SK-N-SH treated with all-trans-retinoic acid at 6 μM for 48 hours (cell line): ENCODE measurements at regions not wholly inside any gene's neighbourhood (a gene's known extent, or its start where the extent isn't known, plus 50 kb on each side); places are given as distances from the start of the nearest gene placed in this dataset.

Experiments used
- GLIS3 ChIP-seq: fragments of 250-450 bp; sonication (Bioruptor Pico); IDR thresholded peaks from 2 replicates; pipeline ENCODE4 v1.5.0; 2020; ENCODE audit warnings: mild to moderate bottlenecking, moderate library complexity
- SNAI2 ChIP-seq: fragments of 250-450 bp; sonication (Bioruptor Pico); IDR thresholded peaks from 2 replicates; pipeline ENCODE4 v1.5.0; 2020; ENCODE audit warnings: mild to moderate bottlenecking, moderate library complexity

DNA sequence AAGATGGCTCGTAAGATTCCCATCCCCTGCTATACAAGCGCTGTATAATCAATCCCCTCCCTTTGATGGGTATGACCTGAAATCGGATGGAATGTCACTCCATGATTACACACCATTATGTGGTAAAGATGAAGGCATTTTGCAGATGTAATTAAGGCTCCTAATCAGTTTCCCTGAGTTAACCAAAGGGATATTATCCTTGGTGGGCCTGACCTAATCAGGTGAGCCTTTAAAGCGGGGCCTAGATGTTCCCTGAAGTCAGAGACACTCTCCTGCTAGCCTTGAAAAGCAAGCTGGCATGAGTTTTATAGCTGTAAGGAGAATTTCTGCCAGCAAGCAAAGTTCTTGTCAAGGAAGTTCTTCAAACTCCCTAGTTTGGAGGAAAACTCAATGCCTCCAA is 223.8 kb upstream of the FN1 start:
- no peak for TF ChIP-seq GLIS3 (CRISPR knock-in tag)
- no peak for TF ChIP-seq SNAI2 (CRISPR knock-in tag)
